Nephron (organoid): ENCODE measurements at regions not wholly inside any gene's neighbourhood (a gene's known extent, or its start where the extent isn't known, plus 50 kb on each side); places are given as distances from the start of the nearest gene placed in this dataset.

Source experiments
- H3K27ac Mint-ChIP-seq, 3 experiments: 2 replicates each; pipeline ENCODE4 v1.8.0; 2020; ENCODE audit warnings: mixed read lengths in 3 of 3, mild to moderate bottlenecking in 2 of 3, moderate library complexity in 1 of 3
- H3K27me3 Mint-ChIP-seq: 2 replicates; pipeline ENCODE4 v1.8.0; 2021; ENCODE audit warnings: low read depth, mild to moderate bottlenecking, moderate library complexity, mixed read lengths
- H3K36me3 Mint-ChIP-seq: 2 replicates; pipeline ENCODE4 v1.8.0; 2020; ENCODE audit warnings: low read depth, mixed read lengths
- H3K4me1 Mint-ChIP-seq: 2 replicates; pipeline ENCODE4 v1.8.0; 2020; ENCODE audit warnings: mixed read lengths
- H3K4me3 Mint-ChIP-seq, 3 experiments: 2 replicates each; pipeline ENCODE4 v1.8.0; 2020; ENCODE audit warnings: mild to moderate bottlenecking in 3 of 3, mixed read lengths in 3 of 3, moderate library complexity in 2 of 3
- H3K9me3 Mint-ChIP-seq: 2 replicates; pipeline ENCODE4 v1.8.0; 2020; ENCODE audit warnings: mixed read lengths
- TF ChIP-seq, protein P1 (sequence below), 3 experiments: fragments of 200-600 bp; sonication (generic); IDR thresholded peaks; one replicate each; pipeline ENCODE4 v1.5.0; 2021; ENCODE audit warnings: antibody characterized with exemption in 3 of 3; ENCODE audit not compliant: unreplicated experiment in 3 of 3

DNA sequence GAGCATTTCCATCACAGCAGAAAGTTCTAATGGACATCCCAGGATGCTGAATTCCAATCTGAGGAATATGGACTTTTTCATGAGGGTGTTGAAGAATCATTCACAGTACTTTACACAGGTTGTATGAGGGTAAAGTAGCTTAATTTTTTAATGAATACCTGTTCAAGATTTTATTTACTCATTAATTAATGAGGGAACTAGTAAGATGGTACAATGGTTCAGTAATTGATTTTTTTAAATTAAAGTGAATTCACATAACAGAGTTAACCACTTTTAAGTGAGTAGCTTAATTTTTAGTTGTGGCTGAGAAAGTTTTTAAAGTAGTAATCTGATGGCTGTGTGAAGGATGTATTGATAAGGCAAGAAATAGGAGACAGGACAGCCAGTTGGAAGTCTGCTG is 266.5 kb downstream of the GFRA1 start:
- Mint-ChIP-seq H3K27me3 (no peaks in the 10 kb centered on the region), H3K4me1 (peaks cover 7% of the 10 kb centered on the region), H3K27ac (no peak overlapping the region), H3K36me3 (no peaks in the 10 kb centered on the region), H3K4me3 (no peak overlapping the region), H3K9me3 (peaks cover 6% of the 10 kb centered on the region)
- TF ChIP-seq, protein P1, sequence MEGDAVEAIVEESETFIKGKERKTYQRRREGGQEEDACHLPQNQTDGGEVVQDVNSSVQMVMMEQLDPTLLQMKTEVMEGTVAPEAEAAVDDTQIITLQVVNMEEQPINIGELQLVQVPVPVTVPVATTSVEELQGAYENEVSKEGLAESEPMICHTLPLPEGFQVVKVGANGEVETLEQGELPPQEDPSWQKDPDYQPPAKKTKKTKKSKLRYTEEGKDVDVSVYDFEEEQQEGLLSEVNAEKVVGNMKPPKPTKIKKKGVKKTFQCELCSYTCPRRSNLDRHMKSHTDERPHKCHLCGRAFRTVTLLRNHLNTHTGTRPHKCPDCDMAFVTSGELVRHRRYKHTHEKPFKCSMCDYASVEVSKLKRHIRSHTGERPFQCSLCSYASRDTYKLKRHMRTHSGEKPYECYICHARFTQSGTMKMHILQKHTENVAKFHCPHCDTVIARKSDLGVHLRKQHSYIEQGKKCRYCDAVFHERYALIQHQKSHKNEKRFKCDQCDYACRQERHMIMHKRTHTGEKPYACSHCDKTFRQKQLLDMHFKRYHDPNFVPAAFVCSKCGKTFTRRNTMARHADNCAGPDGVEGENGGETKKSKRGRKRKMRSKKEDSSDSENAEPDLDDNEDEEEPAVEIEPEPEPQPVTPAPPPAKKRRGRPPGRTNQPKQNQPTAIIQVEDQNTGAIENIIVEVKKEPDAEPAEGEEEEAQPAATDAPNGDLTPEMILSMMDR (IDR thresholded peaks at IDR 0.05; ENCODE audit: unreplicated experiment in 3 of 3) = no peak

DNA sequence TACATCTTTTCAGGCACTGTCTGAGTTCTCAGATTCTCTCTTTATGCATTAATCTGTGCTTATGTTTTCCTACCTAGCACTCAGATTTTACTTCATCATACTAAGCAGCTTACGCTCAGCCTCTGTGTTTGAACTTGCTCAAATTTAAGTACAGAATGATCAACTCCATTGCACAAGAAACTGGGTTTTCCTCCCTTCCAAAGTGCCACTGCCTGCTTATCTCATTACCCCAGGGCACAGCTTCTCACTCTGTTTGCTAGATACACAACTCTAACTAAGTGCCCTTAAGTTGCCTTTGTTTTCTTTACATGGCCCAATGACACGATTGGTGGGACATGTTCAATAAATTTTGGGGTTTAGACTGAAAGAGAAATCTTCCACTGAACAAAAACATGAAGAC is 267.7 kb downstream of the GFRA1 start:
- H3K4me1 Mint-ChIP-seq = peaks cover 19% of the 10 kb centered on the region
- peaks cover 4% of the 10 kb centered on the region for H3K27me3 Mint-ChIP-seq
- H3K36me3 Mint-ChIP-seq = no peaks in the 10 kb centered on the region
- H3K27ac Mint-ChIP-seq = no peak overlapping the region
- no peak overlapping the region for H3K4me3 Mint-ChIP-seq
- H3K9me3 Mint-ChIP-seq = peaks cover 6% of the 10 kb centered on the region
- TF ChIP-seq, protein P1 (IDR thresholded peaks at IDR 0.05; ENCODE audit: unreplicated experiment in 3 of 3) = no peak

DNA sequence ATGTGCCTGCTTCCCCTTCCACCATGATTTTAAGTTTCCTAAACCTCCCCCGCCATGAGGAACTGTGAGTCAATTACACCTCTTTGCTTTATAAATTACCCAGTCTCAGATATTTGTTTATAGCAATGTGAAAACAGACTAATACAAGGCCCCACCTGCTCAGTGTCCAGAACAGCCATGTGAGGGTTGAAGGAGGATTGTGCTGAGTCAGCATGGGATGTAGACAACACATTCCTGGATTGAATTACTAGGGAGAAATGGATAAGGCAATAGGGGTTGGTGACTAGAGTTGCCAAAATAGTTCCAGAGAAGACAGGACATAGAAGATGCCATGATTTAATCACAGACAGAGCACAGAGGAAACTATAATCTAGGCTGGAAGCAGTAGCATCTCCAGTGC is 270.3 kb downstream of the GFRA1 start:
- Mint-ChIP-seq H3K4me3 (no peak overlapping the region), H3K4me1 (peaks cover 25% of the 10 kb centered on the region), H3K9me3 (no peaks in the 10 kb centered on the region), H3K27me3 (peaks cover 4% of the 10 kb centered on the region), H3K27ac (no peak overlapping the region), H3K36me3 (no peaks in the 10 kb centered on the region)
- TF ChIP-seq, protein P1 (IDR thresholded peaks at IDR 0.05; ENCODE audit: unreplicated experiment in 3 of 3) = no peak

DNA sequence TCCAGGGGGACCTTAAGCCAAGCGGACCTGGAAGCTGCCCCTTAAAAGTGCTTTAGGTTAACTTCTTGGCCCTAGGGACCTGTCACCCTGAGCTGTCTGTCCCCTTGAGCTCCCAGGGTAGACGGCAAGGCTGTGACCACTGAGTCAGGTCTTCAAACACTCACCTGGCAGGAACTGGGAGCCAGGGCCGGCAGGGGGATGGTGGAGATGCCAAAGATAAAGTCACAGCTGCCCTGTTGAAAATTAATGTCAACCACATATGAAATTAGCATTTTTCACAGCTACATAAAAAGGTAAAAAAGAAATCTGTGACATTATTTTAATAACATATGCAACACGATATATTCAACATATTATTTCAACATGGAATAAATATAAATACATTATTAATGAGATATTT is 271.0 kb downstream of the GFRA1 start:
- TF ChIP-seq, protein P1 (IDR thresholded peaks at IDR 0.05; ENCODE audit: unreplicated experiment in 3 of 3) = no peak
- no peak overlapping the region for H3K27ac Mint-ChIP-seq

DNA sequence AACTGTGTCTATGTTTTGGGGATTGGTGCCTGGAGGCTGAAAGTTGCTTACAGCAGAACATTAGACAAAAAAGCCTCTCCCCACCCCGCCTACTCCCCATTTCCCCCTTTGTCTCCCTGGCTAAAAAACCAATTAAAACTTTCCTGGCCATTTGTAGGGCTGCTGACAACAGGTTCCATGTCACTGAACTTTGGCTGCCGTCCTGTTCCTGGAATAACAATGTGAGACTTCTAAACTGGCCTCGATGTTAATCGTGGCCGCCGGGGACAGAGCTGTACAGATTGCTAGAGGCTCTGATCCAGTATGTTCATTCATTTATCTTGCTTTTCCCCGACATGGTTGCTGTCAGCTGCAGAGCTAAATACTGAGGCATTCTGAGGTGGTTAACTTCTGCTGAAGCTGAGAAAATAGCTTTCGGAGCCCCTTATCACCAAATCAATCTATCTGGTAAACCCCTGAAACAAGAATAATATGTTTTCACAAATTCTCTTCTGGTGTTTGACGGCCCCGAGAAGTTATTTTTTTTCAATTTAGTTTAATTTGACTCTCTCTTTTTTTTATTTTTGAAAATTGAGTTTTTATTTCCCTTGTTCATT is 271.6 kb downstream of the GFRA1 start:
- H3K36me3 Mint-ChIP-seq = no peaks in the 10 kb centered on the region
- H3K4me1 Mint-ChIP-seq = peaks cover 25% of the 10 kb centered on the region
- peak overlapping the region in 2 of 3 experiments; percentile 49 to 56 for H3K4me3 Mint-ChIP-seq
- no peaks in the 10 kb centered on the region for H3K9me3 Mint-ChIP-seq
- H3K27ac Mint-ChIP-seq = peak overlapping the region; percentile 36 to 78 (median 38)
- peaks cover 4% of the 10 kb centered on the region for H3K27me3 Mint-ChIP-seq
- TF ChIP-seq, protein P1 (IDR thresholded peaks at IDR 0.05; ENCODE audit: unreplicated experiment in 3 of 3) = no peak

More for the DNA sequence above, 271.0 kb downstream of the GFRA1 start:
- H3K27me3 Mint-ChIP-seq = peaks cover 4% of the 10 kb centered on the region
- peaks cover 25% of the 10 kb centered on the region for H3K4me1 Mint-ChIP-seq
- no peaks in the 10 kb centered on the region for H3K9me3 Mint-ChIP-seq
- no peaks in the 10 kb centered on the region for H3K36me3 Mint-ChIP-seq
- H3K4me3 Mint-ChIP-seq = no peak overlapping the region

DNA sequence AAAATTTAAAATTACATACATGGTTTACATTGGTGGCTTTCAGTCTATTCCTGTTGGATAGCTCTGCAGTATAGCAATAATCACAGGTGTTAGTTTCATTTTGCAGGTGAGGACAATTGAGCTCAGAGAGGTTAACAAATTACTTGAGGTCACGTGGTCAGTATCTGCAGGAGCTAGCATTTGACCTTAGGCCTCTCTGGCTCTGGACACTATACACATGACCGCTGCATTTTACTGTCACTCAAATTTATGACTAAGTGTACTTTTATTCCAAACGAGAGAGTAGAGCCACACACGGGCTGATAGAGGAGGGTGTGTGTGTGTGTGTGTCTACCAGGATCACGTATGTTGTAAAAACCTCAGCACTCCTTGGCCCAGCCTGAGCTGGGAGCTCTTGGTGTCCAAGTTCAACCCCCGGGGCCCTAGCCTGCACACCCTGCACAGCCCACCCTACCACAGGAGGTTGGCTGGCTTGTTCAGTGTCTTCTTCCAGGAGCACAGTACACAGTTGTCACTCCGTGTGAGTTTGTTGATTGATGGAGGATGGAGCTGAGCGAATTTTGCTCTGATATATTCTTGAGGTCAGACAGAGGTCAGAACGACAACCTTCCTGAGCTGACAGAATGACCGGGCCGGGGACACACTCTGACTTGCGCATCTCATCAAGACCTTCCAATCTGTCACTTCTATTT is 272.7 kb downstream of the GFRA1 start:
- peaks cover 25% of the 10 kb centered on the region for H3K4me1 Mint-ChIP-seq
- H3K36me3 Mint-ChIP-seq = no peaks in the 10 kb centered on the region
- TF ChIP-seq, protein P1 (IDR thresholded peaks at IDR 0.05; ENCODE audit: unreplicated experiment in 3 of 3) = no peak
- H3K4me3 Mint-ChIP-seq = no peak overlapping the region
- peaks cover under 1% of the 10 kb centered on the region for H3K9me3 Mint-ChIP-seq
- H3K27ac Mint-ChIP-seq = peak overlapping the region in 2 of 3 experiments; percentile 38 to 78
- peaks cover 4% of the 10 kb centered on the region for H3K27me3 Mint-ChIP-seq
